UCSD-AML1 (cell line): ENCODE measurements at regions not wholly inside any gene's neighbourhood (a gene's known extent, or its start where the extent isn't known, plus 50 kb on each side); places are given as distances from the start of the nearest gene placed in this dataset.
"Not testable (repeated sequence)": the region's sequence is repeated elsewhere in the genome, so short reads cannot be mapped to it uniquely, and the experiment has no call there.

Source experiments
- DNase-seq: peaks from one replicate; lab custom pipeline; 2025; ENCODE audit not compliant: unreplicated experiment; lab: John Stamatoyannopoulos, UW

GRCh38 chr11:71334191-71334590, 81.8 kb upstream of the SHANK2 start:
- no peak for DNase-seq

- DNase-seq, result no peak
These were observed 81.1 kb upstream of the SHANK2 start for GRCh38 chr11:71333473-71333872.

- no peak for DNase-seq
These were observed 80.1 kb upstream of the SHANK2 start for GRCh38 chr11:71332447-71332846.

- no peak for DNase-seq
These were observed 79.7 kb upstream of the SHANK2 start for GRCh38 chr11:71332046-71332445.

- no peak for DNase-seq
These were observed 79.3 kb upstream of the SHANK2 start for GRCh38 chr11:71331631-71332030.

GRCh38 chr11:71330996-71331395, 78.6 kb upstream of the SHANK2 start:
- DNase-seq, result no peak

GRCh38 chr11:71330349-71330748, 78.0 kb upstream of the SHANK2 start:
- no peak for DNase-seq

- DNase-seq, result no peak
These were observed 77.4 kb upstream of the SHANK2 start for GRCh38 chr11:71329786-71330185.

- DNase-seq, result no peak
These were observed 76.8 kb upstream of the SHANK2 start for GRCh38 chr11:71329165-71329510.

GRCh38 chr11:71327156-71328085, 75.0 kb upstream of the SHANK2 start:
- DNase-seq, result no peak

- DNase-seq, result no peak
These were observed 74.1 kb upstream of the SHANK2 start for GRCh38 chr11:71326328-71326940.

- no peak for DNase-seq
These were observed 73.3 kb upstream of the SHANK2 start for GRCh38 chr11:71325418-71326327.

GRCh38 chr11:71324788-71325417, 72.5 kb upstream of the SHANK2 start:
- DNase-seq, result no peak

- no peak for DNase-seq
These were observed 71.6 kb upstream of the SHANK2 start for GRCh38 chr11:71323876-71324526.

GRCh38 chr11:71322861-71323582, 70.6 kb upstream of the SHANK2 start:
- DNase-seq, result no peak

GRCh38 chr11:71322192-71322735, 69.9 kb upstream of the SHANK2 start:
- DNase-seq, result no peak

GRCh38 chr11:71321433-71322191, 69.2 kb upstream of the SHANK2 start:
- DNase-seq, result no peak

- DNase-seq, result no peak
These were observed 64.3 kb upstream of the SHANK2 start for GRCh38 chr11:71316701-71317100.

GRCh38 chr11:71312616-71313015, 60.2 kb upstream of the SHANK2 start:
- not testable (repeated sequence) for DNase-seq
